Naive thymus-derived CD4-positive, alpha-beta T cell (primary cell): ENCODE measurements at regions not wholly inside any gene's neighbourhood (a gene's known extent, or its start where the extent isn't known, plus 50 kb on each side); places are given as distances from the start of the nearest gene placed in this dataset.

ENCODE experiments used
- ATAC-seq: fragments of 150-1000 bp; cut with Tn5 transposase; 2 replicates; pipeline ENCODE4 v1.10.0; 2021; ENCODE audit warnings: mild to moderate bottlenecking, moderate library complexity
- CTCF ChIA-PET: fragments of 350-600 bp; sonication (Branson Sonifier 250); formaldehyde crosslinking; loops from one replicate; lab custom pipeline; 2021; ENCODE audit warnings: antibody characterized with exemption; lab: Charles Lee
- POLR2A ChIA-PET: fragments of 350-600 bp; sonication (Branson Sonifier 250); formaldehyde crosslinking; loops from one replicate; lab custom pipeline; 2021; ENCODE audit warnings: antibody characterized with exemption, inconsistent platforms; lab: Charles Lee
- DNase-seq, 9 donors: peaks; one replicate each; pipeline versions ENCODE4 v3.0.0 to v3.0.0-alpha.2; 2020 to 2022; ENCODE audit warnings: mixed read lengths in 1 of 9
- H3K27ac ChIP-seq: one replicate; pipeline ENCODE4 v1.7.0; 2013; ENCODE audit warnings: mild to moderate bottlenecking, low read depth, low read length, moderate library complexity
- H3K27me3 ChIP-seq, 2 donors: one replicate each; pipeline ENCODE4 v1.7.0; 2013; ENCODE audit warnings: low read length in 2 of 2, mild to moderate bottlenecking in 2 of 2, moderate library complexity in 2 of 2; ENCODE audit not compliant: control insufficient read depth in 2 of 2, insufficient read depth in 2 of 2
- H3K36me3 ChIP-seq, 3 experiments: 1 replicate in 2 of 3; 2 replicates in 1 of 3; pipeline ENCODE4 v1.7.0; 2013; ENCODE audit warnings: low read length in 3 of 3, mild to moderate bottlenecking in 3 of 3, moderate library complexity in 1 of 3; ENCODE audit not compliant: insufficient read depth in 3 of 3, control insufficient read depth in 2 of 3
- H3K4me1 ChIP-seq, 2 donors: one replicate each; pipeline ENCODE4 v1.7.0; 2013; ENCODE audit warnings: low read length in 2 of 2, mild to moderate bottlenecking in 2 of 2, moderate library complexity in 1 of 2; ENCODE audit not compliant: control insufficient read depth in 2 of 2, insufficient read depth in 2 of 2
- H3K4me3 ChIP-seq: 2 replicates; pipeline ENCODE4 v1.7.0; 2013; ENCODE audit warnings: mild to moderate bottlenecking, low read length
- H3K9me3 ChIP-seq, 3 experiments: 1 replicate in 2 of 3; 2 replicates in 1 of 3; pipeline ENCODE4 v1.7.0; 2013; ENCODE audit warnings: low read length in 3 of 3; ENCODE audit not compliant: control insufficient read depth in 2 of 3
- H3K27ac Mint-ChIP-seq, 9 donors: one replicate each; pipeline ENCODE4 v1.8.0; 2020 to 2022; ENCODE audit warnings: mixed read lengths in 9 of 9, mild to moderate bottlenecking in 8 of 9, moderate library complexity in 5 of 9, inconsistent platforms in 2 of 9
- H3K27me3 Mint-ChIP-seq, 5 donors: one replicate each; pipeline ENCODE4 v1.8.0; 2021 to 2022; ENCODE audit warnings: mixed read lengths in 5 of 5, mild to moderate bottlenecking in 1 of 5
- H3K36me3 Mint-ChIP-seq, 5 donors: one replicate each; pipeline ENCODE4 v1.8.0; 2020 to 2022; ENCODE audit warnings: mixed read lengths in 5 of 5, mild to moderate bottlenecking in 3 of 5, inconsistent platforms in 1 of 5
- H3K4me1 Mint-ChIP-seq, 7 donors: one replicate each; pipeline ENCODE4 v1.8.0; 2020 to 2022; ENCODE audit warnings: mixed read lengths in 7 of 7, mild to moderate bottlenecking in 3 of 7, inconsistent platforms in 1 of 7
- H3K4me3 Mint-ChIP-seq, 10 donors: one replicate each; pipeline ENCODE4 v1.8.0; 2020 to 2022; ENCODE audit warnings: mild to moderate bottlenecking in 10 of 10, mixed read lengths in 10 of 10, moderate library complexity in 6 of 10, inconsistent platforms in 2 of 10
- H3K9me3 Mint-ChIP-seq, 11 donors: one replicate each; pipeline ENCODE4 v1.8.0; 2020 to 2022; ENCODE audit warnings: mixed read lengths in 11 of 11, mild to moderate bottlenecking in 4 of 11, inconsistent platforms in 1 of 11, moderate library complexity in 1 of 11
- intact Hi-C, 2 donors: fragments of 100-400 bp; cut with micrococcal nuclease; formaldehyde crosslinking; loops; one replicate each; pipeline ENCODE4 v1.15.1; 2023

DNA sequence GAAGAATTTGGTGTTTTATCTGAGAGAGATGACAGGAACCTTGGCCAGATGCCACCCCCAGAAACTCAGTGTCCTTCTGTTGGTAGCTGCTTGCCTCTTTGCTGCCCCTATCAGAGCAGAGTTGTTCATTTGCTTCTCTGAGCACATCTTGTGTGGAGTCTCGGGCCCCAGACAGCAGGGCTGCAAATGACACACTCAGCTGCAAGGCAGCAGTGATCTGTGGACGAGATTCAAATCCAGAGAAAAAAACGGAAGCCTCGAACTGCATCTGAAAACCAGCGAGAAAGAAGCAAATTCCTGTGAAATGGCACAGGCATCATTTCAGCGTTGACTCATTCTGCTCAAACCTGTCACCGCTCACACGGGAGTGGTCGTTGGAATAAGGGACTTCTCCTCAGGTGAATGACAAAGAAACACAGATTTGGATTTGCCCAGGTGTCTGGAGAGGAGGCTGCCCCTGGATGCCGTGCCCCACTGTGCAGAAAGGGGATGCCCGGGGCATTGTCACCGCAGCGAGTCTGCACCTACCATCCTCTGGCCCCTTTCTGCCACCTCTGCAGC lies 144.7 kb downstream of the PFKFB3 start:
- ChIA-PET POLR2A (interaction anchor here (0.8 to 4.2 kb wide), 24 partner anchors 8 to 1160 kb away, joined by 3 to 30 read pairs (median 4); partner anchors contain the start of gene PFKFB3), CTCF (interaction anchor here (0.7 to 3.6 kb wide), 12 partner anchors 9 to 279 kb away, joined by 3 to 35 read pairs (median 4); partner anchors contain the start of gene PFKFB3)
- peak overlapping the region; percentile 79 for H3K27ac ChIP-seq
- intact Hi-C loops, result loop anchor here in 1 of 2 donors (10.0 kb wide), 3 partner anchors 113 to 247 kb away; no protein-coding TSS in a partner anchor
- Mint-ChIP-seq H3K27me3 (no peaks in the 10 kb centered on the region), H3K36me3 (peaks cover 0 to 26% (median 0%) of the 10 kb centered on the region in 5 donors), H3K9me3 (peaks cover 0 to 8% (median 0%) of the 10 kb centered on the region in 11 donors), H3K27ac (peak overlapping the region; percentile 91 to 99 (median 96)), H3K4me3 (peak overlapping the region; percentile 78 to 88 (median 82)), H3K4me1 (peaks cover 42 to 83% (median 62%) of the 10 kb centered on the region in 7 donors)
- H3K27me3 ChIP-seq, result no peaks in the 10 kb centered on the region
- H3K4me1 ChIP-seq, result peaks cover 25 to 34% of the 10 kb centered on the region in 2 donors
- H3K36me3 ChIP-seq, result no peaks in the 10 kb centered on the region
- peak in 3 of 9 donors; percentile 20 to 79 (median 51) for DNase-seq
- H3K4me3 ChIP-seq, result peak overlapping the region; percentile 54
- ATAC-seq, result peak; percentile 65
- H3K9me3 ChIP-seq, result no peaks in the 10 kb centered on the region

DNA sequence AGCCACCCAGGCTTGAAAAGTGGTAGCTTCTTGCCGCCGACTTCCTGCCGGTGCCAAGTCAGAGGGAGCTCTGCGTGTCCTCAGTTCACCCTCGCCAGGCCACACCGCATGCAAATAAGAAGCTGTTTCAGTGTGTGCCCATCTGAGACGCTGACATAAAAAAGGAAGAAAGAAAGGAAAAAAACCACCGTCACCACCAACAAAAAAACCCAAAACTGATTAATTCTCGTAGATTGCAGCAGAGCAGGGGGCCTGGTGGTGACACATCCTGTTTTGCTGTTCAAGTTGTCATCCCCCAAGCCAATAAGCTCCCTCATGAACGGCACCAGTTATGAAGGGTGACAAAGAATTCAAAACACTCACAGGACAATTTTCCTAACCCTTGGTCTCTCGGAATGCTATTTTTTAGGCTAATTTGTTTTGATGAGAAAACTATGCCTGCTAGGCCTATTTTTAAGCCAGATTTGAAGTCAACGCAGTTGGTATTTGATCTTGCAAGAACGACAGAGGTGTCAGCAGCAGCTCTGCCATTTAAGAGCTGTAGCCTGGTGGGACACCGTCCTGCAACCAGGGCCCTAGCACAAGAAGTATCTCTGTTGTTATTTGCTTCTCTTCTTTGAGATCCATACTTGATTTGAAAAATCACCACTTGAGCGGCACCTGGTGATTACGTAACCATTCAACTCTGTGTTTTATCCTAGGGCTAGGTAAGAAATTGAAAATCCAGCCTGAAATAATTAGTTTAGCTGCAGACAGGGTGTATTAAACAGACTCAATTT lies 145.6 kb downstream of the PFKFB3 start:
- Histone ChIP-seq H3K36me3 (no peaks in the 10 kb centered on the region), H3K27ac (peak overlapping the region; percentile 79), H3K4me1 (peaks cover 25 to 34% of the 10 kb centered on the region in 2 donors), H3K27me3 (no peaks in the 10 kb centered on the region), H3K4me3 (peak overlapping the region; percentile 54), H3K9me3 (no peaks in the 10 kb centered on the region)
- POLR2A ChIA-PET, result interaction anchor here (0.6 to 4.2 kb wide), 25 partner anchors 9 to 1159 kb away, joined by 3 to 30 read pairs (median 4); partner anchors contain the start of gene PFKFB3
- peaks cover 0 to 8% (median 0%) of the 10 kb centered on the region in 11 donors for H3K9me3 Mint-ChIP-seq
- no peaks in the 10 kb centered on the region for H3K27me3 Mint-ChIP-seq
- DNase-seq, result peak; percentile 41 to 96 (median 93)
- H3K36me3 Mint-ChIP-seq, result peaks cover 0 to 26% (median 0%) of the 10 kb centered on the region in 5 donors
- CTCF ChIA-PET, result interaction anchor here (0.6 to 3.6 kb wide), 18 partner anchors 9 to 280 kb away, joined by 3 to 35 read pairs (median 4); partner anchors contain the start of gene PFKFB3
- H3K4me1 Mint-ChIP-seq, result peaks cover 40 to 77% (median 57%) of the 10 kb centered on the region in 7 donors
- intact Hi-C loops, result loop anchor here (1.0 to 10.0 kb wide), 14 partner anchors 34 to 247 kb away; partner anchors contain the start of gene PFKFB3 (in 1 of the 2)
- peak overlapping the region; percentile 78 to 88 (median 82) for H3K4me3 Mint-ChIP-seq
- peak overlapping the region; percentile 91 to 99 (median 96) for H3K27ac Mint-ChIP-seq
- peak; percentile 95 for ATAC-seq

DNA sequence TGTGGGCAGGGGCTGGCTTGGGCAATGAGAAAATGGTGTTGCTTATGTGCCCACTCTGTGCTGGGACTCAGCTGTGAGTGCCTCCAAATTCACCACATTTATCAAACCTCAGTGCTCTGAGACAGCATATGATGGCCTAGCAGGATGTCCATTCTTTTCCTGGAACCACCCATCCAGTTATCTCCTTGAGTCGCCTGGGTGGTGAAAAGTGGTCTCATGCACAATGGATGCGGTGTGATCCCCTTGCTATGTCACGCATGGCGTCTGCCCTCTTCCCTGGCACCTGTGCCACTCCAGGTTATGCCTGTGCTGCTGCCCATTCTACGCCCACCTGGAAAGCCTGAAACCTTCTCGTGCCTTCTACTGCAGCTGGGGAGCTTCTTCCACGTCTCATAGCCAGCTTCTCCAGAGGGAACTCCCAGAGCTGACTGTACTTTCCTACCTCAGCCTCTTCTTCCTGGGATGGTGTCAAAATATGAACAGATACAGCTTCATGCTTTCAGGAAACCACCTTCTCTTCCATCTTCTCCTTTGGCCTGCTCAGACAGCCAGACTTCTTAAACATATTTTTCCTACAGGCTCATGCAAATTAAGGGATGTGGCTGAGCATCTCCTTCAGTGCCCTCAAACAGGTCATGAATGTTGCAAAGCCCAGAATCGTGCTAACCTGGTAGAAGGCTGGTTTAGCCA lies 147.3 kb downstream of the PFKFB3 start:
- H3K36me3 ChIP-seq, result no peaks in the 10 kb centered on the region
- H3K36me3 Mint-ChIP-seq, result peaks cover 0 to 21% (median 2%) of the 10 kb centered on the region in 5 donors
- ChIA-PET POLR2A (interaction anchor here (0.7 to 4.2 kb wide), 4 partner anchors 29 to 649 kb away, joined by 3 to 29 read pairs (median 18); partner anchors contain the start of gene PFKFB3), CTCF (interaction anchor here (0.8 to 1.7 kb wide), 2 partner anchors 13 to 52 kb away, joined by 4 to 6 read pairs; no protein-coding TSS in a partner anchor)
- H3K27ac Mint-ChIP-seq, result peak overlapping the region; percentile 51 to 99 (median 95)
- H3K4me1 Mint-ChIP-seq, result peaks cover 40 to 66% (median 52%) of the 10 kb centered on the region in 7 donors
- ATAC-seq, result no peak
- H3K9me3 ChIP-seq, result no peaks in the 10 kb centered on the region
- intact Hi-C loops, result loop anchor here (2.0 to 10.0 kb wide), 5 partner anchors 39 to 245 kb away; no protein-coding TSS in a partner anchor
- H3K27ac ChIP-seq, result no peak overlapping the region
- no peak overlapping the region for H3K4me3 ChIP-seq
- H3K4me1 ChIP-seq, result peaks cover 25 to 34% of the 10 kb centered on the region in 2 donors
- no peaks in the 10 kb centered on the region for H3K27me3 ChIP-seq
- H3K9me3 Mint-ChIP-seq, result peaks cover 0 to 11% (median 2%) of the 10 kb centered on the region in 11 donors
- no peaks in the 10 kb centered on the region for H3K27me3 Mint-ChIP-seq
- peak overlapping the region in 2 of 10 donors; percentile 3 to 24 for H3K4me3 Mint-ChIP-seq
- DNase-seq, result no peak

DNA sequence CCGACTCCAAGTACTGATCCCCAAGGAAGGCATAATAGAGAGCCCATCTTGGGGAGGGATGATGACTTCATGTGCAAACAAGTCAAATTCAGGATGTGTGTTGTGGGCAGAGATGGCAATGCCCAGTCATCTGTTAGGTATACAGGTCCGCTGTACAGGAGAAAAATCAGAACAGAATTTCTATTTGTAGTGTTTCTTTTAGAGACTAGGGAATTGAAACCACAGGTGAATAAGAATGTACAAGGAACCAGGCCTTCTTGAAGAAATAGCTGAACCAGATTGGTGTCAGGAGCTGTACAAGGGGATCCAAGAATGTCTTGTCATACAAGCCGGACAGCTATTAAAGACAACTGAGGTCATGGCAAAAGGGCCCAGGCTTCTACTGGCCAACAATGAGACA lies 147.9 kb downstream of the PFKFB3 start:
- peaks cover 25 to 31% of the 10 kb centered on the region in 2 donors for H3K4me1 ChIP-seq
- Mint-ChIP-seq H3K27me3 (no peaks in the 10 kb centered on the region), H3K4me3 (no peak overlapping the region), H3K9me3 (peaks cover 0 to 12% (median 6%) of the 10 kb centered on the region in 11 donors), H3K27ac (peak overlapping the region; percentile 44 to 99 (median 95)), H3K4me1 (peaks cover 36 to 61% (median 46%) of the 10 kb centered on the region in 7 donors), H3K36me3 (peaks cover 0 to 22% (median 2%) of the 10 kb centered on the region in 5 donors)
- ATAC-seq, result no peak
- no peaks in the 10 kb centered on the region for H3K9me3 ChIP-seq
- POLR2A ChIA-PET, result interaction anchor here (2.1 kb wide), 1 partner anchor 28 kb away, joined by 7 read pairs; no protein-coding TSS in a partner anchor
- DNase-seq, result no peak
- intact Hi-C loops, result no loop called here
- no peak overlapping the region for H3K4me3 ChIP-seq
- H3K27ac ChIP-seq, result no peak overlapping the region
- CTCF ChIA-PET, result interaction anchor here (1.7 kb wide), 1 partner anchor 51 kb away, joined by 6 read pairs; no protein-coding TSS in a partner anchor
- H3K27me3 ChIP-seq, result no peaks in the 10 kb centered on the region
- H3K36me3 ChIP-seq, result no peaks in the 10 kb centered on the region

DNA sequence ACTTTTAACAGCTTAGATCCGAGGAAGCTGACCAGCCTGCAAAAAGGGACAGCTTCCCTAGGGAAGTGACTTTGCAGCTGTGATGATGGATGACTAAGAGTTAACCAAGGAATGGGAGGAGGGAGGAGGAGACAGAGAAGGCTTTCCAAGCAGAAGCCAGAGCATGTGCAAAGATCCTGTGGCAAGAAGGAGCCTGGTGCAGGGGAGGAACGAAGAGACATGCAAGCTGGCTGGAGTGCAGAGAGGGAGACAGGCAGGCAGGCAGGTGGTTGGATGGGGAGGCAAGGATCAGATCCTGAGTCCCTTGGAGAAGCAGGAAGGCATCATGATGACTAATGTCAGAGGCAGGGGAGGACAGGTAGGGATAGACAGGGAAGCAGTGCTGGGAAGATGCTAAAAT lies 148.8 kb downstream of the PFKFB3 start:
- POLR2A ChIA-PET, result interaction anchor here (0.9 to 2.1 kb wide), 3 partner anchors 27 to 149 kb away, joined by 4 to 7 read pairs (median 5); partner anchors contain the start of gene PFKFB3
- CTCF ChIA-PET, result interaction anchor here (1.1 to 1.7 kb wide), 2 partner anchors 50 to 149 kb away, joined by 3 to 6 read pairs; partner anchors contain the start of gene PFKFB3
- Histone ChIP-seq H3K9me3 (peaks cover 0 to 3% (median 3%) of the 10 kb centered on the region in 3 experiments), H3K27me3 (no peaks in the 10 kb centered on the region), H3K4me3 (no peak overlapping the region), H3K36me3 (no peaks in the 10 kb centered on the region), H3K27ac (no peak overlapping the region), H3K4me1 (peaks cover 22% of the 10 kb centered on the region in 2 donors)
- Mint-ChIP-seq H3K27me3 (no peaks in the 10 kb centered on the region), H3K36me3 (peaks cover 0 to 26% (median 8%) of the 10 kb centered on the region in 5 donors), H3K9me3 (peaks cover 0 to 21% (median 7%) of the 10 kb centered on the region in 11 donors), H3K4me3 (no peak overlapping the region), H3K4me1 (peaks cover 30 to 52% (median 38%) of the 10 kb centered on the region in 7 donors), H3K27ac (peak overlapping the region in 8 of 9 donors; percentile 51 to 99 (median 90))
- no peak for ATAC-seq
- no peak for DNase-seq
- intact Hi-C loops, result no loop called here
